KG1 (cell line): ENCODE measurements at regions not wholly inside any gene's neighbourhood (a gene's known extent, or its start where the extent isn't known, plus 50 kb on each side); places are given as distances from the start of the nearest gene placed in this dataset.
A peak's percentile ranks its signal among the peaks of the same experiment; 100 is the strongest.

Experiments used
- DNase-seq: peaks from one replicate; lab custom pipeline; 2025; lab: John Stamatoyannopoulos, UW

DNA sequence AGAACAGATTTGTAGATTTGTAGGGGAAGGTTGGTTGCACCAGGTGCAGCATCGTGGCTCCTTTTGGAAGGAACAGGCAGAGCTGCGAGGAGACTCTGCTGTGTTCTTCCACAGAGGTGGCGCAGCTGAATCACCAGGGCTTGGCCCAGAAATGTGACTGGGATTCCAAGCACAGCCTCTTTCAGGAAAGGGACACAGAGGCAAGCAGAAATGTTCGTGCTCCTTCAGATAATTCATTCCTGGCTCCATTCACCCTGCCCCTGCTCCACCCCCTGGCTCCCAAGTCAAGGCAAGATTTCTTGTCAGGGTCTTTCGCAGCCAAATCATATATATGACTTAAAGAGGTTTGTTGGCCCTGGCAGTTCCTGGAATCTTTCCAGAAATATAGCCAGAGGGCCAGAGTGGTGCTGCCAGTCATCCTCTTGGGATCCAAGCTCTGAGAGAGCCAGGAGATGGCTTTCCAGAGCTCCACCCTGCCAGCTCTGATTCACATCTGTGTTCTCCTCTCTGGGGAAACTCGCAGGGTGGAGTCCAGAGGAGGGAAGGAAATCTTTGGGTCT lies 203.9 kb upstream of the TANK start:
- no peak for DNase-seq

DNA sequence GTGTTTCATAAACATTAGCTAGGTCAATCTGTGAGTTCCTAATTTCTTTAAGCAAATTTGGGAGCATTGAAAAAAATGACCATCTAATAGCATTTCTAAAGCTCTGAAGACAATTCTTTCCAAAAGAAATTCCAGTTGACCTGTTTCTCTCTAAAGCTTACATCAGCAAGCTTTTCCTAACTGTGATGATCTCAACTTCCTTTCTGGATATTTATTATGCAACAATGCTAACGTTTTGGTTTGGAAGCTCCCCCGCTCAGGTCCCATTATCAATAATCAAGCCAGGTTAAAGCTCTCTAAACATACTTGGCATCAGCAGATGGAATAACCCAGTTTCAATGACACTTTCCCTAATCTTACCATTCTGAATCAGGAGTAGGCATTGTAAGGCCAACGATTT lies 196.3 kb upstream of the TANK start:
- DNase-seq: no peak

DNA sequence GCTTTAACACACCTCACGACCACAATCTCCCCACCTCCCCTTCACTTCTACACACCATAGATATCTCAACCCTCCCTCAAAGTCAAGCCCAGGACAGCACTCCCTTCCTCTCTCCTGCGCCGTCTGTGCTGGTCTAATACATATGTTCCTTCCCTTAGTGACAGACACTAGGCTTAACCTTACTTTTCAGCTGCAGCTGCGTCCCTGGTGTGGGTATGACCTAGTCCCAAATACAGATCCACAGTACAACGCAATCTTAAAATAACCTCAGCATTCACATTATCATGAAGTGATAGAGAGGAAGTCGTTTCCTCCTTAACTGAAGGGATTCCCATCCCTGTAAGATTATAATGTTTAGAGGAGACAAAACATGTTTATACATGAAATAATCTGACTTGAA lies 192.7 kb upstream of the TANK start:
- DNase-seq: no peak

DNA sequence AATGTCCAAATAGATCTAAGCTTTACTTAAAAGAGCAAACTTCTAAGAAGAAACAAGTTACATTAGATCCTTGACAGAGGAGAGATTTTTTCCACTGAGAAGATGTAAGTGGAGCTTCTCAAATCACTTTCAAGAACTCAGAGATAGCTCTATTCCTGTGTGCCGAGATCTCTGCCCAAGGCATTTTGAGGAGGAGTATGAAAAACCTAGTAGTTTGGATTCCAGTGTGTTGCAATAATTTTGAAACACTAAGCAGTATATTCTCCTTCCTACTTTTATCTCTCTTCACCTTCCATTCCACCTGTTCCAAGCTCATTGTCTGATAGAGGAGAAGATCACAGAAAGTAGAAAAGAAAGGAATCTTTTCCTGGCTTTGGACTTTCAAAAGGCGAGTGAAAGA lies 192.0 kb upstream of the TANK start:
- DNase-seq: no peak

DNA sequence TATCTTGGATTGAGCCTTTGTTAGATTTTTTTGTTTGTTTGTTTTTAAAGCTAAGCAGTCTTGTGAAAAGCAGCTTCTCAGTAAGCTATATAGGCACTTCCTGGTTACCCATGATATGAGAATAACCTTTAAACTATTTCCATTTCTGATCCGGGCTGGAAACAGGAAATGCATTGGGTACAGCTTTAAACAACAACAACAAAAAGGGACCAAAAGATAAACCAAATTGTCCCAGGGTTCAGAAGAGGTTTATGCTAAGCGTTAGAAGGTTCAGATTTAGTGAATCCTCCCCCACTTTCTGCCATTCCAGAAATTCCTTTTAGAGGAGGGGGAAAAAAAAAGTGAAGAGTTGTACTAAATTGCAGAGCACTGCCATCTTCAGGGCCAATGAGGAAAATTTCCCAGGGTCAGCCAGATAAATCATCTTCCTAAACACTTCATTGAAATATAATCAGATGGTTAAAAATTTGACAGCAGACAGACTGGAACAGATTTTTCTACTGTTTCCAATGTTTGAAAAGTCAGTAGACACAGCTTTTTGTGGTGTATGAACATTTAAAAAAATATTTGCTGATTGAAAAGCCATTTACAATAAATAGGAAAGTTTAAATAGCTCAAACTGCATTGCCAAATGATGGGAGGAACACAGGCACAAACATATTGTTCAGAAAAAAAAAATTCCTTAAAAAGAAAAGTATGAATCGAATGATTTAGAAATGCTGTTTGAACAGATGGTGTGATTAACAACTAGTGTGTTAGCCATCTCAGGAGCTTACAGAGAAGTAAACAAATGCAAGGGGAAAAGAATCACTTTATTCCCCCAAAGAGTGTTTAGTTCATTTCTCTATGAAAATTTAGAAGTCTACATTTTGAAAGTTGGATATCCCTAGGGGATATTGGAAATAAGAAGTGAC lies 189.9 kb upstream of the TANK start:
- DNase-seq: no peak

DNA sequence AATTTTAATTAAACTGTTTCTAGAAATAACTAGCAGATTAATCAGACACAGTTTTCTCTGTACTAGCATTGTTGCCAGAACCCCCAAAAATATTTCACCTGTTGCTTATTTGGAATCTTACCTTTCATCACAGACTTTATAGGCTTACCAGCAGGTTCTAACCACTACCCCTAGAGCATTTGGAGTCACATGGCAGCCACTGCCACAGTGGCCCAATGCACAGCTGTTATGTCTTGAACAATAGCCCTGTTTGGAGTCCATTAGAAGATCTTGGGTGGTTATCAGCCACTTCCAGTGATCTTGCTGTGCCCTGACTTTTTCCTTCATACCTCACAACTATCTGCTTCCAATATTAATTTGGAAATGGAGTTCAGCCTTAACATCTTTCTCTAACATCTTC lies 186.2 kb upstream of the TANK start:
- DNase-seq: no peak

DNA sequence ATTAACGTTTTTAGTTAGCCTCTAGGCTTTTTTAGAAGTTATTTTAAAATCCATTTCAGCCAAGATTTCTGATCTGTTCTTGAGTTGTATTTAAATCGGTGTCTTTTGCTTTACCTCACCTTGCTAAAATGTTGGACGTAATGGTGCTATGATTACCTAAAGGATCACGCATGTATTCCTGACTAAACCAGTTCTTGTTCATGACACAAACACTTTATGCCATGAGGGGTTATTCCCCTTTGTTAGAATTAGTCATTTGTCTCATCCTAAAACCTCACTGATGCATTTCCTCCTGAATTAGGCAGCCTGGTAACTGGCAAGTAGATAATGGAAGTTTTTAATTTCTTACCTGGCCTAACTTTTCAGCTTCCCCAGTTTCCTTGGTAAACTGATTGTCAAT lies 185.4 kb upstream of the TANK start:
- DNase-seq: no peak

DNA sequence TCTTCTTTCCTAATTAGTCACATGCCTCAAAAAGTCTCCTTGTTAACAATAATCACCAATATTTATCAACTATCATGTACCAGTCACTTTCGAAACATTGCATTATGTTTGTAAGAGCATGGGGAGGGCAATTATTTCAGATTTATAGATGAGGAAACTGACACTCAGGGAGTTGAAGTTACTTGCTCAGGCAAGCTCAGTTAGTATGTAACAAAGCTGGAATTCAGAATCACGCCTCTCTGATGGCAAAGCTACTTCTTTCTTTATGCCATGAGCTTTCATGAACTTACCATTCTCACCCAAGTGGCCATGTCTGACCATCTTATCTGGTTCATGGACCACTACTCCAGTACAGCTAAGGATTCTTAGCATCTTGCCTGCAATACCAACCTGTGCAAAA lies 183.4 kb upstream of the TANK start:
- DNase-seq: no peak

DNA sequence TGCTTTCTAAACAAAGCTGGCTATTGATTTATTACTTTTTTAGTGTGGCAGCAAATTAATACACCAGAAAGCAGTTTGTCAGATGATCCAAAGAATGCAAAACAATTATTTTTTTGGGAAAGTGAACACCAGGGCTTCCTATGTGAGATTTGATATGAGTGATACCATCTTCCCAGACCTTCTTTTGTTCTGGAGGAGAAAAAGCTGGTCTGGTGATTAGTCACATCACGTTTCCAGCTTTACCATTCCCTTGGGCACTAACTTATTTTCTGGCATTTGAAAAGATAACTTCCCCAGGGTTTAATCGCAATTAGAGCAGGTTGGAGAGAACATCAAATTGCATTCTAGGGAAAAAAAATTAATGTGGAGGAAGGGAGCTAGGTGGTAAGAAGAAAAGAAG lies 182.9 kb upstream of the TANK start:
- DNase-seq: no peak

DNA sequence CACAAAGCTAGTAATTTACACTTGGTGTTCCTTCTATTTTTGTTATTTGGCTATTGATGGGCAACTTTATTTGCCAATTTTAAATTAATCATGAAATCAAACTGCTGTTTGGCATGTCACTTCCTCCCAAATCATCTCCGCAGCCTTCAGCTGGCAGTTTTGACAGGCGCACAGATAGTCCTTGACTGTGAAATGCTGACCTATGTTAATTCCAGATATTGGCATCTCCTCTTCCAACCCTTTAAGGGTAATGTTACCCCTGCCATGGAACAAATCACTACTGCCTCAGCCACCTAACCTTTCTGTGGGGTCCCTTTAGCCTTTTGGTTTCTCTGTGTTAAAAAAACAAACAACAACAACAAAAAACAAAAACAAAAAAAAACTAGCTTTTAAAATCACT lies 182.4 kb upstream of the TANK start:
- DNase-seq: no peak

DNA sequence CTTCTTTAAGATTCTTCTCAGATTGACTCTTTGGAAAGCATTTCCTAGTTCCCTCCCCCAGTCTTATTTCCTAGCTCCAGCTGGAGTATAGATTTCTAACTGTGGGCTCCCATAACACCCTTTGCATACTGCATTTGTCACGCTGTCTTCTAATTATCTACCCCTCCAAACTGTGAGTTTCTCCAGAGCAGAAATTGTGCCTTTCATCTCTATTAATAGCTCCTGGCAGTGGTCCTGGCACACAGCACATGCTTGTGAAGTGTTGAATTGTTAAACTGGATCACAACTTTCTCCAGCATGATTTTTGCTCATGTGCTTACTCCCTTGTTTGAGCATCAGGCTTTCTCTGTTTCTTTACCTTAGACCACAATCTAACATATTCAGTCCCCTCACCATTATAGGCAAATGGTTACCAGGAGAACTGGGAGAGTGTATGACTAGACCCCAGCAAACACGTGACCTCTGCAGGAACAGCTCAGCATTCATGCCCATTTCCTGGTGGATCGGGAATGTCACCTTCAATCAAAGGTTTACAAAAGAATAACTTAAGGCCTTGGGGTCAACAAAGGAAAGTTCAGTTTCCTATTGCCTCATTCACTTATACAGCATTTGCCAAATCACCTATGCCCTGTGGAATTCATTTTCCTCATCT lies 175.7 kb upstream of the TANK start:
- no peak for DNase-seq

DNA sequence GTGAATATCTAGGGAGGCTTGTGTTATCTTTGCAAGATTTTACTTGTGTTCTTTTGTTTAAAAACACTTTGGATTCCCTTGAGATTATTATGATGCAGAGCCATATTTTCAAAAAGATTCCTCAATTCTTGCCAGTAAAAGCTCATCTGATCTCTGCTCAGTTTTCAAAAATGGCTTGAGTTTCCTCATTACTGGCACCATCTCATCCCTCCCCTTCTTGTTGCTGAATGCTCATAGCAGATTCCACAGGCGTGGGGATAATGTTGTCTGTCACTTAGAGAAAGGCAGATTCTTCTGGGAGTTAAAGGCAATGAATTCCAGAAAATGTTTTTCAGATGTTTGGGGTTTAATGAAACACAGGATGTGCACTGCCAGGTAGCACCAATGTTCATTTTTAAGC lies 170.4 kb upstream of the TANK start:
- DNase-seq: no peak

DNA sequence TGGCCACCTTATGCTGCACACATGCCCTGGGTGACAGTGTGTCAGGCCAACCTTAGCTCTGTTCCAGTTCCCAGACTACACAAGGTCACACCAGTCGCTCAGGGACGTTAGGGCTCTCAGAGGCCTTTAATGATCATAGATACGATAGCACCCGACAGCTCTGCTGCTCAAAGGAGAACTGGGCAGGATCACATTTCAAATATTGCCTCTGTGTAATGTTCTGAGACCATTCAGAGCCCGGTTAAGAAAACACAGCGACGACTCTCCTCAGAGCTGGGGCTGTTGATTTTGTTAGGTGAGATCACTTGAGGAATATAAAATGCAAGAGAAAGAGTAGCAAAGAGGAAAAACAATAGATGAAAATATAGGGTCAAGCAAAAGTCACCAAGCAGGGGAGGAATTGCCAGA lies 166.6 kb upstream of the TANK start:
- no peak for DNase-seq

DNA sequence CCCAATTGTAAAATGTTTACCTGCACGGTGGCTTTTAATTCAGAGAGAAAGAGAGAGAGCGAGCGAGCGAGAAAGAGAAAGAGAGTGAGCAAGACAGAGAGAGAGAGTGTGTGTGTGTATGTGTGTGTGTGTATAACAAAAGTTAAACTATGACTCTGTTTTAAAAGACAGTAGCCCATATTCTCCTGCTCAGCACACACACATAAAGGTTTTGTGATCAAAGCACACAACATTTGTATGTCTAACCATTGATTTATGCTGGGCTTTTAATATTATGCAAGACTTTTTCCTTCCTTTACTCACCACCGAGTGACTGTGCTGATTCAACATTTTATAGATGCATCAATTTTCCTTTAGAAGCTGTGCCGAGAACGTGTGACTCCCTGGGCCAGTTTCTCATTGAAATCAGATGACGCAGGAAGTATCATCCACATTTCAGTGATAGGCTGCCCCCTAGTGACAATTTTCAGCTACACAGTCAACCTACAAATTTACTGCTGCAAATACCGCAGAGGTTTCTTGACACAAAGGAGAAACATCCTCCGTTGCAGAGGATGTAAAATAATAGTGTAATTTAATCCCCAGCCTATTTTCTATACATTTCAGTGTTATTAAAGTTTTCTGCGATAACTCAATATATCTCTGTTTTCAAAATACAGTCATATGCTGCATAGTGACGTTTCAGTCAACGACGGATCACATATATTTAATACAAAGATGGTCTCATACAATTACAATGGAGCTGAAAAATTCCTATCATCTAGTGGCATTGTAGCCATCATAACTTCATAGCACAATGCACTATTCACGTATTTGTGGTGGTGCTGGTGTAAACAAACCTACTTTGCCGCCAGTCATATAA lies 165.9 kb upstream of the TANK start:
- DNase-seq: peak; percentile 82

DNA sequence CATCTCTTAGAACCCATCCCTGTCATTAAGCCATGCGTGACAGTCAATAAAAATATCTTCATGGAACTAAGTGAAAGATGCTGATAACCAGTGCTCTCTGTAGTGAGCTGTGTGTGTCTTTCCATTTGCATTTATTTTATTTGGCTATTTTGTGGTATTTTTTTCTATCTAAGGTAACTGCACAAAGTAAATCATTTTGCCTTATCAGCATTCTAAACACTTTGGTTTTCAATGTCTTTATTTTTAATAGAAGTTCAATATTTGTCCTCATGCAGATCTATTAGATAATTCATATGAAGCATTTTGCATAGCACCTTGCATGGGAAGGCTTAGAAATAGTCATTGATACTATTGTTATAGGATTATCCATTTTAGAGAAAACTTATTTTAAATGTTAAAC lies 163.6 kb upstream of the TANK start:
- no peak for DNase-seq

DNA sequence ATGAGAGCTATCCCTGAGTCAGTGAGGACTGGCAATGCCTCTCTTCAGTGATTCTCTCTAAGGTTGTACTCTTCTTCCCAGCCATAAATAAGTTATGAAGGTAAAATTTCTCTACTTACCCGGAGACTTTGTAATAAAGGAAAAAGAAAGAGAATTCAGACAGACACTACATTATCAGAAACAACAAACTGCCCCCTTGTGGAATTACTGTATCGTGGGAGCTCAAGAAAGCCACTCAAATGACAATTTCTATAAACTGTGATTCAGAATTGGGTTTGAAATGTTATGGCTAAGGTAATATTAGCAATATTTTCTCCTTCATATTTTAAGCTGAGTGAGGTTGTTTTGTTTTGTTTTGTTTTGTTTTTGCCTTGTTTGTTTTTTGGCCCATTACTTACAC lies 155.8 kb upstream of the TANK start:
- no peak for DNase-seq

DNA sequence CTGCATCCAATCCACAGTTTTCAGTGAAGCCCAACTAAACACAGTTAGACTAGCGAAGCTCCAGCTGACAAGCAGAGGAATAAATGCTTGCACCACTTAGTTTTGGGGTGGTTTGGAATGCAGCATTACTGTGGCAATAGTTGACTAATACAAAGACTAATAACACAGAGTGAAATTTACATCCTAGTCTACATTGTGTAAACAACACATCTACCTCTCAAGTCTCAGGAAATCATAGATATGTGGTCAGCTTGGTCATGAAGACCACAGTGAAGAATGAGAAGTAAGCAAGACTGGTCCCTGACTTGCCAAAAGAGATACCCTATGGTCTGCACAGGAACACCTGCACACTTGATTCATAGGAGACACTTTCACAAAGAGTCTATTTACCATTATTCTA lies 155.1 kb upstream of the TANK start:
- DNase-seq: no peak

DNA sequence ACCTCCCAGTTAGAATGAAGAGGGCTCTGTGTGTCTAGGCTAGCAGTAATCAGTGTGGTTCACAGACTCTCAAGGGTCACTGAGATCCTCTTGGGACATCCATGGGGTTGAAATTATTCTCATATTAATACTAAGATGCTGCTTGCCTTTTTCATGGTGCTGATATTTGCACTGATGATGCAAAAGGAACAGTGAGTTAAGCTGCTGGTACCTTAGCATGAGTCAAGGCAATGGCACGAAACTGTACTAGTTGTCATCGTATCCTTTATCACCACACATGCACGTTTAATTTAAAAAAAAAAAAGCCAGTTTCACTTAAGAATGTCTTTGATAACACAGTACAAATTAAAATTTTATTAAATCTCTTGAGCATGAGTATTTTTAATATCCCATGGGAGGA lies 151.9 kb upstream of the TANK start:
- no peak for DNase-seq

DNA sequence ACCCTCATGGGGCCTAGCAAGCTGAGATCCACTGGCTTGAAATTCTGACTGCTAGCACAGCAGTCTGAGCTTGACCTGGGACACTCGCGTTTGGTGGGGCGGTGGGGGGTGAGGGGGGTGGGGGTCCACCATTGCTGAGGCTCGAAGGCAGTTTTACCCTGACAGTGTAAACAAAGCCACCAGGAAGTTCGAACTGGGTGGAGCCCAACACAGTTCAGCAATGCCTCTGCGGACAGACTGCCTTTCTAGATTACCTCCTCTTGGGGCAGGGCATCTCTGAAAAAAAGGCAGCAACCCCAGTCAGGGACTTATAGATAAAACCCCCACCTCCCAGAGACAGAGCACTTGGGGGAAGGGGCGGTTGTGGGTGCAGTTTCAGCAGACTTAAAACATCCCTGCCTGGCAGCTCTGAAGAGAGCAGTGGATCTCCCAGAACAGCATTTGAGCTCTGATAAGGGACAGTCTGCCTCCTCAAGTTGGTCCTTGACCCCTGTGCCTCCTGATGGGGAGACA lies 149.7 kb upstream of the TANK start:
- no peak for DNase-seq

DNA sequence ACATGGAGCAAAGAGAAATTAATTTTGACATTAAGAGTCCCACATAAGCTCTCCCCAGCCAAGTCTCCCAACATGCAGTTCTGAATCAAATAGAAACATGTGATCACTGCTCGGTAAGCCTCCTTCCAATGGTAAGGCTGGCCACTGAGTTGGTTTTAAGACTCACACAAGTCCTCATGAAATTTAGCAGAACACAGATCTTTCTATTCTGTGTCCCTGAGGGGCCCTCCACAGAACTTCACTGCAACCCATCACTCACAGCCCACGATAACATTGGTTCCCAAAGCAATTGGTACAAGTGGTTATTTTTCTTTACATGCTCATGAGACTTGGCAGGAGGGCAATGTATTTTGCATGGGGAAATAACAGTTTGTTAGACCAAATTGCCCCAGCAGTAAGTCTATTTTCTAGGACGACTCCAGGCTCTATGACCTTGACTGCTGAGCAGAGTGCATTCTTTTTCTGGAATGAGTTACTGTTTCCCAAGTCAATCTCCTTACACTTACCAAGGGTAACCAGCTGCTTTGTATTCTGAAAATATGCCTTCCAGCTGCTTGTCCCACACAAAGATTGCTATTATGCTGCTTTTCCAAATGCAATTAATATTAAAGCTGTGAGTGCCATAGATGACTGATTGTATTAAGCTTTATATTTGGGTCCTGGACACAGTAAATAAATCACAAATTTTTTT lies 142.3 kb upstream of the TANK start:
- no peak for DNase-seq

DNA sequence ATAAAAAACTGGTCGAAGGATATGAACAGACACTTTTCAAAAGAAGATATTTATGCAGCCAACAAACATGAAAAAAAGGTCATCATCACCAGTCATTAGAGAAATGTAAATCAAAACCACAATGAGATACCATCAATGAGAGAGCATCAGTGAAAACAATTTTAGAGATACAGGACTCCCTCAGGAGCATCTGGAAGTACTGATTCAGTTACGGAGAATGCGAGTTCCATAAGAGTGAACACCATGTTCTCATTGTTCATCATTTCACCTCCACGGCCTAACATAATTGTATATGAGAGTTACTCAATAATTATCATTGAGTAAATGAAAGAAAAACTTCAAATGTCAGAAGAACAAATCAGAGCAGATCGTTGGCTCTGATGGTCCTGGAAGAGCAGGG lies 140.9 kb upstream of the TANK start:
- no peak for DNase-seq

DNA sequence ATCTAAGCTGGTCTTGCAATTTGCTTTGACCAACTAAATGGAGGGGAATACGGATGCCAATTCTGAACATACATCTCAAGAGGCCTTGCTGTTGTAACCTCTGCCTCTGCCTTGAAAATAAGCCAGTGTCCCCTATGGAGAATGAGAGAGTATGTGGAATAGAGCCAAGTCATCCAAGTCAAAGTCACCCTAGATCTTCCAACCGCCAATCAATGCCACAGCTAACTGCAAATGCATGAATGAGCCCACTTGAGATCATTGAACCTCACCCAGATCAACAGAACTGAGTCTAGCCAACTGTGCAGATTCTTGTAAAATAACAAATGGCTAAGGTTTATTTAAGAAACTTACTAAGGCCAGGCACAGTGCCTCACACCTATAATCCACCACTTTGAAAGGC lies 139.8 kb upstream of the TANK start:
- no peak for DNase-seq
